Ovary (tissue), 3 donors: ENCODE measurements at regions not wholly inside any gene's neighbourhood (a gene's known extent, or its start where the extent isn't known, plus 50 kb on each side); places are given as distances from the start of the nearest gene placed in this dataset.

Experiments used
- CTCF ChIP-seq, 3 donors: fragments of 450-650 bp in 2 of 3; fragments of 200-600 bp in 1 of 3; IDR thresholded peaks; one replicate each; pipeline versions ENCODE4 v1.5.1 to v1.8.0; 2016 to 2022; ENCODE audit warnings: antibody characterized with exemption in 3 of 3, mild to moderate bottlenecking in 1 of 3
- POLR2A ChIP-seq: fragments of 450-650 bp; IDR thresholded peaks from one replicate; pipeline ENCODE4 v1.6.1; 2017; ENCODE audit warnings: antibody characterized with exemption, mild to moderate bottlenecking, moderate library complexity
- donor health status: DM: no; HTN: no; CAD: no.

DNA sequence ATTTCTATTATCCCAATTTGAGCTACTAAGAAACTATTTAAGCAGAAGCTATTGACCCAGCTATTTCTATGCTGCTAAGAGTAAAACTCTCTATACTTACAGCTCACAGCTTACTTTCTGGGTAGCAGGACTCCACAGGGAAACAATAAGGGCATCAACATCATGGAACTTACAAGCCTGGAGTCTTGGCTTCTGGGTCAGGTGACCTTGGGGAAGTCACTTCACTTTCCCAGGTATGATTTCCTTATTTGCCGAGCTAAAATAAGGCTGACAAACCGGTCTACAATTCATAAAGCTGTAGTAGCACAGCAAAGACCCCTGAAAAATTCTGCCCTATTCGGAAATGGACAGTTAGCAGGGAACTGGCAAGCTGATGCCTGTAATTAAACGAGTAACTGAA, 278.3 kb upstream of the NR2F2 start:
- TF ChIP-seq POLR2A (no peak), CTCF (IDR thresholded peaks at IDR 0.05) (no peak)
